Stimulated activated CD4-positive, alpha-beta T cell treated with anti-CD3 and anti-CD28 coated beads, Interleukin-2, amount 100 ng/mL, for 24 hours (primary cell): ENCODE measurements at regions not wholly inside any gene's neighbourhood (a gene's known extent, or its start where the extent isn't known, plus 50 kb on each side); places are given as distances from the start of the nearest gene placed in this dataset.
"Not testable (repeated sequence)": the region's sequence is repeated elsewhere in the genome, so short reads cannot be mapped to it uniquely, and the experiment has no call there.

Source experiments
- DNase-seq, 2 donors: peaks; one replicate each; pipeline ENCODE4 v3.0.0-alpha.2; 2020

GRCh38 chr11:129637983-129638776, 177.5 kb upstream of the TMEM45B start:
- DNase-seq, result no peak

GRCh38 chr11:129639300-129639699, 176.3 kb upstream of the TMEM45B start:
- DNase-seq, result peak; percentile 25 to 29

- no peak for DNase-seq
Observed at GRCh38 chr11:129640671-129641070, 175.0 kb upstream of the TMEM45B start.

- peak in 1 of 2 donors; percentile 21 for DNase-seq
Observed at GRCh38 chr11:129643031-129643721, 172.5 kb upstream of the TMEM45B start.

GRCh38 chr11:129644326-129644725, 171.3 kb upstream of the TMEM45B start:
- DNase-seq, result no peak

- DNase-seq, result no peak
Observed at GRCh38 chr11:129645943-129646342, 169.7 kb upstream of the TMEM45B start.

GRCh38 chr11:129650044-129650443, 165.6 kb upstream of the TMEM45B start:
- DNase-seq, result not testable (repeated sequence)

- DNase-seq, result no peak
Observed at GRCh38 chr11:129652835-129653234, 162.8 kb upstream of the TMEM45B start.

GRCh38 chr11:129655247-129655832, 160.3 kb upstream of the TMEM45B start:
- DNase-seq, result no peak

- DNase-seq, result no peak
Observed at GRCh38 chr11:129657866-129658525, 157.7 kb upstream of the TMEM45B start.

- DNase-seq, result no peak
Observed at GRCh38 chr11:129658526-129658867, 157.2 kb upstream of the TMEM45B start.

- no peak for DNase-seq
Observed at GRCh38 chr11:129680907-129681306, 134.7 kb upstream of the TMEM45B start.

GRCh38 chr11:129681344-129682114, 134.1 kb upstream of the TMEM45B start:
- no peak for DNase-seq

GRCh38 chr11:129686269-129686668, 129.4 kb upstream of the TMEM45B start:
- no peak for DNase-seq

GRCh38 chr11:129691142-129691541, 124.5 kb upstream of the TMEM45B start:
- DNase-seq, result no peak

- peak in 1 of 2 donors; percentile 18 for DNase-seq
Observed at GRCh38 chr11:129694538-129694937, 121.1 kb upstream of the TMEM45B start.

GRCh38 chr11:129694966-129695365, 120.7 kb upstream of the TMEM45B start:
- no peak for DNase-seq

GRCh38 chr11:129695571-129696308, 119.9 kb upstream of the TMEM45B start:
- DNase-seq, result peak; percentile 73 to 79

GRCh38 chr11:129696309-129696989, 119.2 kb upstream of the TMEM45B start:
- DNase-seq, result no peak

- no peak for DNase-seq
Observed at GRCh38 chr11:129698212-129698611, 117.4 kb upstream of the TMEM45B start.

GRCh38 chr11:129699711-129700304, 115.8 kb upstream of the TMEM45B start:
- no peak for DNase-seq
